GM19372 (cell line): ENCODE measurements at regions not wholly inside any gene's neighbourhood (a gene's known extent, or its start where the extent isn't known, plus 50 kb on each side); places are given as distances from the start of the nearest gene placed in this dataset.
"Not testable (repeated sequence)": the region's sequence is repeated elsewhere in the genome, so short reads cannot be mapped to it uniquely, and the experiment has no call there.

ENCODE experiments used
- ATAC-seq: cut with Tn5 transposase; IDR thresholded peaks from one replicate; pipeline ENCODE4 v1.9.1; 2021; ENCODE audit warnings: mild to moderate bottlenecking, low read depth, moderate library complexity; ENCODE audit not compliant: unreplicated experiment

DNA sequence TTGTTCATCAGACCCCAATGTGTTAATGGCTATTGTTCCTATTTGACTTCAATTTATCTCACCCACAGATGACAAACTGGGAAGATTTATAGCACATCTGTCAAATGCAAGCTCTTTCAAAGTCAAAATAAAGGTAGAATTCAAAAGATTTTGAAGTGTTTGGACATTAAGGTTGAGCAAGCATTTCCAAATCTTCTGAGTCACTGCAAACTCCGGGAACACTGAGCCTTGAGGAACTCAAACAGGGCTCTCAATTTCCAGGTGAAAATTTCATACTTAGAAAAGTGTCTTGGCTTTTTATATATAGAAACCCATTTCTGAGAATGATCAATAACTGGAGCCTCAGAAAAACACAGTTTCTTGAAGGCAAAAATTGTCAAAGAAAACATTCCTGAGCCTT, 199.5 kb upstream of the IGFBP7 start:
- ATAC-seq, result no peak

DNA sequence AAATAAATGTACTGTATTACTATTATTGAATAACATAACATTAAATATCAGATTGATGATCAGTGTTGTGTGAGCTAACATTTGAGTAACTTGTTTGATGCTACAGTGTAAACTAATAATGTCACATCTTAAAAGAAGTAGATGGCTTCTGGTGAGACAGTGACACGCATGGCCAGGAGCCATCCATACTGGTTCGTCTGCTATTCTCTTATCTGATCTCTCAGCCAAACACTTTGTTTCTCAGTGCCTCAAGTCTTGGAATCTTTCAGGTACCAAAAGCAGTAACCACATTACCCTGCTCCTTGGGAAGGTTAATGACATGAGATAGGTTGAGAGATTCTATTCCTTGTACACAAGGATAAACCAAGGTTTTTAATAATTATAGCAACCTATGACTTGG, 198.1 kb upstream of the IGFBP7 start:
- ATAC-seq, result no peak

DNA sequence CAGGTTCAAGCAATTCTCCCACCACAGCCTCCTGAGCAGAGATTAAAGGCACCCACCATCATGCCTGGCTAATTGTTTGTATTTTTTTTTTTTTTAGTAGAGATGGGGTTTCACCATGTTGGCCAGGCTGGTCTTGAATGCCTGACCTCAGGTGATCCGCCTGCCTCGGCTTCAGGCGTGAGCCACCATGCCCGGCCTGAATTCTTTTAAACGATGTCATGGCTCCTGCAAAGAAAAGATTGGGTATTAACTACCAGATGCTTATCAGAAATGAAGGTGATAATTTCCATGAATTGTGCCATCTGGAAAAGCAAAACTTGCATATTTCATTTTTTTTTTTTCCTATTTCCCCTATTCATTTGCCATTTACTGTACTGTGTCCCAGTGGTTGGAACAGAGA, 195.7 kb upstream of the IGFBP7 start:
- no peak for ATAC-seq

DNA sequence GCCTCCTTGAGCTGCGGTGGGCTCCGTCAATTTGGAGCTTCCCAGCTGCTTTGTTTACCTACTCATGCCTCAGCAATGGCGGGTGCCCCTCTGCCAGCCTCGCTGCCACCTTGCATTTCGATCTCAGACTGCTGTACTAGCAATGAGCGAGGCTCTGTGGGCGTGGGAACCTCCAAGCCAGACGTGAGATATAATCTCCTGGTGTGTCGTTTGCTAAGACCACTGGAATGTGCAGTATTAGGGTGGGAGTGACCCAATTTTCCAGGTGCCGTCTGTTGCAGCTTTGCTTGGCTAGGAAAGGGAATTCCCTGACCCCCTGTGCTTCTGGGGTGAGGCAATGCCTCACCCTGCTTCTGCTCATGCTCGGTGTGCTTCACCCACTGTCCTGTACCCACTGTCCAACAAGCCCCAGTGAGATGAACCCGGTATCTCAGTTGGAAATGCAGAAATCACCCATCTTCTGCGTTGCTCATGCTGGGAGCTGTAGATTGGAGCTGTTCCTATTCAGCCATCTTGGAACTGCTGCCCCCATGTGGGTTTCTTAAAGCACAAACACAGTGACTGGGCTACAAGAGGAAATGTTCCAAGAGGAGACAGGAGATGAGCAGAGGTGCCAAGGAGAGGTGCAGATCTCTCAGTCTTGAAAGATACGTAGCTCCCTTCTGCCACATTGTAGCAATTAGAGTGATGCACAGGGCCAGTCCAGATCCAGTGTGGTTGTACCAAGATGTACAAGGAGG, 193.0 kb upstream of the IGFBP7 start:
- ATAC-seq, result no peak

DNA sequence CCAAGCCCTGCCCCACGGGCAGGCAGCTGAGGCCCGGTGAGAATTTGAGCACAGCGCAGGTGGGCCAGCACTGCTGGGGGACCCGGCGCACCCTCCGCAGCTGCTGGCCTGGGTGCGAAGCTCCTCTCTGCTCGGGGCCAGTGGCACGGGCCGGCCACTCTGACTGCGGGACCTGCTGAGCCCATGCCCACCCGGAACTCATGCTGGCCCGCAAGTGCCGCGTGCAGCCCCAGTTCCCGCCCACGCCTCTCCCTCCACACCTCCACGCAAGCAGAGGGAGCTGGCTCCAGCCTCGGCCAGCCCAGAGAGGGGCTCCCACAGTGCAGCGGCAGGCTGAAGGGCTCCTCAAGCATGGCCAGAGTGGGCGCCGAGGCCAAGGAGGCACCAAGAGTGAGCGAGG, 190.1 kb upstream of the IGFBP7 start:
- ATAC-seq, result not testable (repeated sequence)

DNA sequence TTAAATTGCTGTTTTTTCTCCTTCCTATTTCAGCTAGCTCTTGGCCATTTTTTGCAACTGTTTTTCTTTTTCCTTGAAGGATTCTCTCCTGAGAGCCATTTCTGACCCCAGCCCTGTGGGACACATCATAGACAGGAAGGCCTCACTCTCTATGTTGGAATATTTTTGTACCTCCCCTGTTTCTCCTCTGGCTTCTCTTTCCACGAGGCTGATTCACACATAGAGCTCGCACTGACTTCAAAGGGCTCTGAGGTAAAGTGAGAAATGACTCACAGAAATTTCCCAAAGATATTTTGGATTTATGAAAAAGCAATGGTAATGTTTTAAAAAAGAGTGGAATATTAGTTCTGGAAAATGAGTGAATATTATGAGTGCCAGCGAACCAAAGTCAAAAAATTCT, 181.7 kb upstream of the IGFBP7 start:
- no peak for ATAC-seq

DNA sequence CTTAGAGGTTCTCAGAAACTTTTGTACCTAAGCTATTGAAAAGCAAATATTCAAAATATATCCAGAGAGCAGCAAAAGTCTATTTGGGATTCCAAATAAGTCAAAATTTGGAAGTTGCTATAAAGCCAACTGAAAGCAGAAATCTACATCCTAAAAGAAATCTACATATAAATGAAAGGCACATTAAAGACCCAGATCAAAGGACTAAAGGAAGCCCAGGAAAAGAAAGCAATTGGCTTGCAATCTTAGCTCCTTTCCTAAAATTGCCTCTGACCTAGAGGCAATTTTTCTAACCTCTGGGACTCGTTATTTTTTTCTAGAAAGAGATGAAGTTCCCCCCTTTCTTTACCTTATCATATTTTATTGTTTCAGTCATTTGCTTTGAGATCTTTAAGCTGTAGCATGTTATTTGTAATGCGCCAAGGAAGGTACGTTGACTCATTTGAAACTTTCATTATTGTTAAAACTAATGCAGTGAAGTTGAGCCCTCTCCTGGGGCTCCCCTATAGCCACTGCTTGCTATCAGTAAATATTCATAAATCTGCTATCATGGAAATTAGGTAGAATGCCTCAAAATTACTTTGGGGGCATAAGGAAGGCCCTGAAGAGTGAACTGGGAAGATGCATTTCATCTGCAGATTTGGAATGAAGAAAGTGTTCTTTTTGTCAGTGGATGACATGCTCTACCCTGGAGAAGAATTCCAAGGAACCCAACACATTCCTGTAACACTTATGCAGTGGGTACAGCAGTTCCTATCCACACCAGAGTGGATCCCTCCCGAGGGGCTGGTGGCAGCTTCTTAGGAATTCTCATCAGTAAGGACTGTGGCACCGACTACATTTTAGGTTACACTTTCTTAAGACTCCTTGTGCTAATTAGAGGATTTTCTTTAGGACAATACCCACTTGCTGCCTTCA, 177.8 kb upstream of the IGFBP7 start:
- ATAC-seq, result no peak

DNA sequence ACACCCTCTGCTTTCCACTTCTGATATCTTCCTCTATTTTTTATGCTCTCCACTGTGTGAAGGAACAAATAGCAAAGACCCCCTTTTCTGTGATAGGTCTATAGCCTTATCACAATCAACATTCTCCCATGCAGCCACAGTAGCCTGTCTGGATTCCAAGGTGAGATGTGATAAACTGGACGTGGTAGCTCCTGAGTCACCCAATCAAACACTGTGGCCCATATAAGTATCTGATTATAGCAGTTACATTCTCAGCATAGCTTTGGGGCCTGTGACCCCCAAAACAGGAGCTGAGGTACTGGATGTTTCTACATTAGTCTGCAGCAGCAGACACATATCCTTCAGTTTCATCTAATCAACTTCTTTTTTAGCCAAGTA, 172.7 kb upstream of the IGFBP7 start:
- ATAC-seq, result no peak

DNA sequence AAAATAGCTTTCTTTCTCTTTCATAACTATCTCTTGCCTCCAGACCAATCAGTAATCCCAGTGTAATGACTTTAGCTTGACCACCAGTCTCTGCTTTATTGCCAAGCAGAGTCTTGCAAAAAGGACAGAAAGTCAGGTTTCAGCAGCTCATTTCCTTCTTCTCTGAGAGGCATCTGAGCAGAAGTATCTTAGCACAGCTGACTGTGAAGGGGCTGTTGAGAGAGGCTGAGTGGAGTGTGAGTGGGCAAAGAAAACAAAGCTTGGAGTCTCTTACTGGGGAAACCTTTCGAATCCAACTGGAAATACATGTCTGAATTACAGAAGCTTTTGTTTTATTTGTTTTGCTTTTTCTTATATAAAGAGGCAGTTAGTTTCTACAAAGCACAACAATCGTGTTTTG, 170.3 kb upstream of the IGFBP7 start:
- no peak for ATAC-seq

DNA sequence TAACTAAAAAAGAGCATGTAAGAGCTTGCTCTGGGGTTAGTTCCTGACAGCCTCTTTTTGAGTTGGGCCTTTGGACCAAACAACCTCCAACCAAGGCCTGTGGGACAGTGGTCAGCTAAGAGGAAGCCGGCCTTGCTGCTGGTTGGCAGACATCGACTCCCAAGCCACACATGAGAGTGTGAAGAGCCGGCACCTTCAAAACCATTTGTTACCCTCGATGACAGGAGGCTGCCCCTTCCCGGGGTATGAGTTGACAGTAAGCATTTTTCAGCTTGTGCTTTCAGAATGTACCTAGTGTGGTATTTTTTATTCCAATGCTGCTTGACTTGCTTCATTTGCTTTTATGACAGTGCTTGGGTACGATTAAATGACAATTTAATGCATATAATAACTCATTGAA, 168.6 kb upstream of the IGFBP7 start:
- no peak for ATAC-seq

DNA sequence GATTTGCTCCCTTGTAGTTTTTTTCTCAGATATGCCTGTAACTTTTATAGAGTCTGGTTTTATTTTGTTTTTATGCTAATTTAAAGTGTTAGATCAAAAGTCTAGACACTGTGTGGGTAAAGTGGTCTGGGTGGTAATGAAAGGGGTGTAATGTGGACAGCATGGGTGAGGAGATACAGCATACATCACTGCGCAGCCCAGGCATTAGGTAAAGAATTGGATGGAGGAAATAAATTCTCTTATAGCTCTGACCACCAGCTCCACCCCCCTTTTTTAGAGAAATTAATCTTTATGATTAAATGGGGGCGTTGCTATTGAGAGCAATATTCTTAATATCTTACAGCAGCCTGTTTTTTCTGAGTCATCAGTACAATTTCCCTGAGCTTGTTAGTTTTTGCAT, 163.9 kb upstream of the IGFBP7 start:
- ATAC-seq, result no peak

DNA sequence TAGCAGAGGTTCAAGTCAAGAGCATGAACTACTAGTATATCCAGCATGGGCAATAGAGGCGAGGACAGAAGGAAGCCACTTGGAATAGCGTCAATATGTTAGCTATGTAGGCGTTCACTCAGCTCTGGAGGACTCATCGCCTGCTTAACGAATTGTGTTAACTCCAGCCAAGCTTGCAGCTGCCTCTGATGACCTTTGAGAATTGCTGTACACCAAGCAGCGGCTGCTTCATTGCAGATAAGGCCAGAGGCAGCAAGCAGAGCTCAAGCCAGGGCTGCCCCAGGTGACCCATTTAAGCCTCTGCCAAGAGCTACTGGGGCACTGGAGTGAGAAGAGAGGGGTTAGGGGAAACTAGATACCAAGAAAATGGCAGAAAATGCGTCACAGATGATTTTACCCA, 160.2 kb upstream of the IGFBP7 start:
- no peak for ATAC-seq

DNA sequence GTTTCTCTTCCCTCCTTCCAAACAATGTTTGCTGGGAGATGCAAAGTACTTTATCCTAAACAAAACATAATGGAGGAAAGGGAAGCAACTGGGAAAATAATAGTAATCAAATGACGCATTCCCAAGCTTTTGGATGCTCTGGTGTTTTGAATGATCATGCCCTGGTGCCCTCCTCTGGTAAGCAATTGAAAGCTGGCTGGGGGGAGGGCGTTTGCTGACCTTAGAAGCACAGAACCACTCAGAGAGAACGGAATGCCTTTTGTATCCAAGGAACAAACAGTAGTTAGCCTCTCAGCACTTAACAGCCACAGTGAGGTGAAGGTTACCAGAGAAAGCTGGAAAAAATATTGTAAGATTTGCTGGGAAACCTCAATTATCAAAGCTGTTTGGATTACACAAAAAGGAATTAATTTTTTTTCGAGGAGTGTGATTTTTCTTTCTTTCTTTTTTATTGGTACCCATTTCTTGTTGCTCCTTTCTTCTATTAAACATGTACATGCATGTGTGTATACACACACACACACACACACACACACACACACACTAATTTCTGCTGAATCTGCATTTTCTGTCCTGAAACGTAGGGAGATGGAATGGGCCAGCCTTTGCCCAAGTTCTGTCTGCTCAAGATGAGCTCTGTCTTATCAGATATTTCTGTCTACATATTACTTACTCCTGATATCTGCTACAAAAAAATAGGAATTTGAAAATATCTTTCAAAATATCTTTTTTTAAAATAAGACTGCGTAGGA, 155.8 kb upstream of the IGFBP7 start:
- ATAC-seq, result no peak

DNA sequence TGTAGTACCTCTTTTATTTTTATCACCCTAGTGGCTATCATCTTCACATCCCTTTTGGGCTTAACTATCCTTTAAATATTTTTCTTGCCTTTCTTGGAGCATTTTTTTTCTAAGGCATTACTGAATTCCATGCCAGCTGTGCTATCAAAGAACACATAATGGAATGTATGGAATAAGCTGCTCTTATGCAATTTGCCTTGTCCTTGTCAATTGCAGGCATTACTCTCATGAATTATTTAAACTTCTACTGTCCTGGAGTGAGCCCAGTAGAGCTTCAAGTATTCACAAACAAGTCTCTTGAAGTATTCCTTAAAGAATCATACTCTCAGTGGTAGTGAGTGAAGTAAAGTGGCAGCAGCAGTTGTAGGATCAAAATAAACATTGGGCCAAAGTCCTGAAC, 144.6 kb upstream of the IGFBP7 start:
- no peak for ATAC-seq

DNA sequence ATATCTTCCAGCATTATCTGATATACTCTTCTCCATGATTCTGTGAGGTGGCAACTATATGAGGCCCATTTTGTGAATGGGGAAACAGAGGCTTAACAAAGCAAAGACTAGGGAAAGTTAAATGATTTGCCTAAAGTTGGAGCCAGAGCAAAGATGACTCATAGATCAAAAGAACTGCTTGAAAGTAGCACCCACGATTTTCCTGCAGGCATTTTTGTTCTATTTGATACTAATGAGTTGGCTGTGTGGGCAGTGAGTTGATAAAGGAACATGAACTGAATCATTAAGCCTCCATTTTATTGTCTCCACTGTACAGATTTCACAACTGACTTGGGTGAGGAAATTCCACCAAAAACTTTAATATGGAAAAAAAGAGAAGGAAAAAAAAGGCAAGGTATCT, 138.9 kb upstream of the IGFBP7 start:
- ATAC-seq, result no peak

DNA sequence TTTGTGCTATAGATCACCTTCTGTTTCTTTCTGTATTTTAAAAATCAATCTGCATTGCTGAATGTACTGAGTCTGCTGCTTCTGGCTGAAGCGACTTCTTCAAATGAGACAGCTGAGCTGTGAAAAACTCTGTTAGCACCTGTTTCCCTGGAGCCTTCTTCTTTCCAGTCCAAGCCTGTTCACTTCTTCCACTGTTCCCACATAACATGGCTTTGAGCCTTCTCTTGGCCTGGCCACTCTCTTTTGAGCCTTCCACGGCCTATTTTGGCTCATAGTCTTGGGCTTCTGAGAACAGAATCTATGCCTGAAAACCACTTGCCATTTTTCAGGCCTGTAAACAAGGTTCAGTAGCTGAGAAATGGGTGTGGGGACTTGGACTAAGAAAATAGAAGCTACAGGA, 132.9 kb upstream of the IGFBP7 start:
- no peak for ATAC-seq

DNA sequence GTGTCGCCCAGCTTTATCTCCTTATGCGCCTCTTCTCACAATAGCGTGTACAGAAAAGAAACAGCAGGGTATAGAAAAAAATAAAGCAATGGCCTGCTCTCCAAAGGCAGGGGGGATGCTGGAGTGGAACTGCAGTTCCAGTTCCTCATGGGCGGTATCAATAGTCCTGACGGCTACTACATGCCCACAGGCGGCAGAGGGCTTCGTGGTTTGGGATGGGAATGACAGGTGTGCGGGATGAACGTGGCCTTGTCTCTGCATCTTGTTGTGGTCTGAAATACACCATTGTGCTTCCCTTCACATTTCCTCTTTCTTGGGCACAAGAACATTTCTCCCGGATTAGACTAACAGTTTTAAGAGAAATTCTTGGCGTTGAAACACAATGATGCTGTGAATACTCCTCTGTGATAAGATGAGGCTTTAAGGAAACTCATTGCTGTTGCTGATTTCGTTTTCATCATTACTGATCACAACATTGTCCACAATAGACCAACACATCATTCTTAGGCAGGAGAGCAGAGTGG, 124.1 kb upstream of the IGFBP7 start:
- ATAC-seq, result no peak

DNA sequence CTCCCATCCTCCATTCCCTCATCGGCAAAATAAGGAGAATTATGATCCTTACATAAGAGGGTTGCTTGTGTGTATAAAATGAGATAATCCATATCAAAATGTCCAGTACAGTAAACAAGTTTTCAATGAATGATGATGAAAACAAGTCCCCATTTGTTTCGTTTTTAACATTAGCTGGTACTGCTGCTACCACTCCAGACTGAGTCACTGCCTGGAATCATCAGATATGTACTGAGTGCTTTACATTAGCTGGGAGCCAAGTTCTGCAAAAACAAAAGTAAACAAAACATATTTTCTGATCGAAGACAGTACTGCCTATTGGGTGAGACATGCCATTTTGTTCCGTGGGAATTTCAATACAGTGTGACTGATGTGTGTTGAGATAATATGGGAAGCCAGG, 123.2 kb upstream of the IGFBP7 start:
- ATAC-seq, result no peak

DNA sequence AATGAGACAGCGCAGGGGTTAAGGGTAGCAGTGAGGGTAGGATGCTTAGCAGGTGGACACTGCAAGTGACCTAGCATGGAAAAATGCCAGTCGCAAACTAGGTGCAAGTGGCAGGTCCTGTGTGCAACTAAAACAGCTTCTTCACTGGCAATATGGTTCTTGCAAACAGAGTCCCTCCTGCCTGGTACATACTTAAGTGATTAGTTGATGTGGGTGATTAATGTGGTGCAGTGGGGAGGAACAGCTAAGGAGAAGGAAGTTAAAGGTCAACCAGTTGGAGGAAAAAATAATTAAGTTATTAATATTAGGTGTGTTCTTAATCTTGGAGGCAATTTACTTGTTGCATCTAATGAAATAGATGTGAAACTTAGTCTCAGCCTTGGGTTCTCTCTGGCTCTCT, 121.6 kb upstream of the IGFBP7 start:
- ATAC-seq, result no peak

DNA sequence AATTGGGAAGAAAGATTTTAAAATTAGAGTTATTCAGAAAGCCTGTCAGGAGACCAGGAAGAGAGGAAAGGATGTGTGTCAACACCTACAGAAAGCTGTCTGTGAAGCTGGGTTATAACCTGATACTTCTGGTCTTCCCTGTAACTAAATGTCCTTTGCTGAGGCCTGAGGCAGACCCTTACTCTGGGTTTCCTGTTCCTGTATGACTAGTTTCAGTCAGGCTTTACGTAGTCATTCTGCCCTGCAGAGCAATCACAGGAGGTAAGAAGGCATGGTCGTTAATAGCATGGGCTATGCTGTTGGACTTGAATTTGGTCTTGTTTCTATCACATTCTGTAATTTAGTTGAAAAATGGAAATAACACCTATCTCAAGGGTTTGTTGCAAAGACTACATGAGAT, 110.5 kb upstream of the IGFBP7 start:
- no peak for ATAC-seq

DNA sequence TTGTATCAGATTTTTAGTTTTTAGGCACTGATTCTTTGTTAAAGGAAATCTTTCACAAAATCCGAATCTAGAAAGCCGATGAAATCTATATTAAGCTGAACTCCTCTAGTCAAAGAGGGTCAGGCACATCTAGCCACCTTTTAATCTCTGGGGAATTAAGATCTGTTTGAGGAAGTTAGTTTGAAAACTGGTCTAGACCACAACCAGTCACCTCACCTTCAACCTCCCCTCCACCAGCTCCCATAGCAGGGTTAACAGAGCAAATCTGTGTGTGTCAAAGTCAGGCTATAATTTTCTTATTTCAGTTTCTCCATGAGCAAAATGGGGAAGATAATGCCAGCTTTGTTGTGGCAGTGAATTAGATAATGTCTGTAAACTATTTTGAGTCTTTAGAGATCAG, 110.0 kb upstream of the IGFBP7 start:
- ATAC-seq, result no peak
